Left lung (tissue), 4 donors: ENCODE measurements at regions not wholly inside any gene's neighbourhood (a gene's known extent, or its start where the extent isn't known, plus 50 kb on each side); places are given as distances from the start of the nearest gene placed in this dataset.

Source experiments
- ATAC-seq: fragments of 200-7000 bp; cut with Tn5 transposase; one replicate; pipeline ENCODE4 v1.9.1; 2020; ENCODE audit warnings: moderate library complexity
- DNase-seq, 4 donors: peaks; one replicate each; pipeline ENCODE4 v3.0.0-alpha.2; 2013 to 2020
- H3K27ac ChIP-seq, 2 donors: fragments of 200-600 bp; sonication (generic) in 1 of 2; one replicate each; pipeline versions ENCODE4 v1.5.0 to v1.8.0; 2020 to 2021
- H3K27me3 ChIP-seq, 2 donors: fragments of 200-600 bp; sonication (generic) in 1 of 2; one replicate each; pipeline versions ENCODE4 v1.5.0 to v1.8.0; 2020 to 2021
- H3K36me3 ChIP-seq, 2 donors: fragments of 200-600 bp; sonication (generic) in 1 of 2; one replicate each; pipeline versions ENCODE4 v1.5.0 to v1.8.0; 2020 to 2021
- H3K4me1 ChIP-seq, 2 donors: fragments of 200-600 bp; one replicate each; pipeline ENCODE4 v1.8.0; 2021
- H3K4me3 ChIP-seq, 2 donors: fragments of 200-600 bp; sonication (generic) in 1 of 2; one replicate each; pipeline versions ENCODE4 v1.5.0 to v1.8.0; 2020 to 2021; ENCODE audit warnings: mild to moderate bottlenecking in 1 of 2
- H3K9me3 ChIP-seq, 2 donors: fragments of 200-600 bp; sonication (generic) in 1 of 2; one replicate each; pipeline versions ENCODE4 v1.5.0 to v1.8.0; 2020 to 2021
- intact Hi-C, 2 donors: fragments of 100-400 bp; cut with DNase I; formaldehyde crosslinking; loops; one replicate each; pipeline versions ENCODE4 v1.11.2 to v1.14.2; 2022
- TF ChIP-seq, protein P1 (sequence below), 2 donors: fragments of 200-600 bp; sonication (generic) in 1 of 2; IDR thresholded peaks; one replicate each; pipeline versions ENCODE4 v1.5.0 to v1.8.0; 2021; ENCODE audit warnings: antibody characterized with exemption in 2 of 2
- donor health status: DM: no; HTN: yes; CAD: no.
- donor health status: DM: no; HTN: no; CAD: no.

DNA sequence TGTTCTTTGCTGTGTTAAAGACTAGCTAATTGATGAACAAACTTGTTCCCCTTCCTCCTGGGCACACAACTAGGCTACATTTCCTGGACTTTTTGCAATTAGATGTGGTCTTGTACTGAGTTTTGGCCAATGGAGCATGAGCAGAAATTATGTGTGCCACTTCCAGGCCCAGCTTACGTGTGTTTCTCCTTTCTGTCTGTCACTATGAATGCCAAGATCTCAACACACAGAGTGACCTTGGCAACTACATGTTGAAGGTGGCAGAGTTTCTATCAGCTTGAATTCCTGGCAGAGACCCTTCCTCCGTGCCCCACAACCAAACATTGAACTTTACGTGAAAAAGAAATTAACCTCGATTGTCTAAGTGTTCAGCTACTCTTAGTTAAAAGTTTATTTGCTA, 81.7 kb upstream of the PIAS1 start:
- TF ChIP-seq, protein P1, sequence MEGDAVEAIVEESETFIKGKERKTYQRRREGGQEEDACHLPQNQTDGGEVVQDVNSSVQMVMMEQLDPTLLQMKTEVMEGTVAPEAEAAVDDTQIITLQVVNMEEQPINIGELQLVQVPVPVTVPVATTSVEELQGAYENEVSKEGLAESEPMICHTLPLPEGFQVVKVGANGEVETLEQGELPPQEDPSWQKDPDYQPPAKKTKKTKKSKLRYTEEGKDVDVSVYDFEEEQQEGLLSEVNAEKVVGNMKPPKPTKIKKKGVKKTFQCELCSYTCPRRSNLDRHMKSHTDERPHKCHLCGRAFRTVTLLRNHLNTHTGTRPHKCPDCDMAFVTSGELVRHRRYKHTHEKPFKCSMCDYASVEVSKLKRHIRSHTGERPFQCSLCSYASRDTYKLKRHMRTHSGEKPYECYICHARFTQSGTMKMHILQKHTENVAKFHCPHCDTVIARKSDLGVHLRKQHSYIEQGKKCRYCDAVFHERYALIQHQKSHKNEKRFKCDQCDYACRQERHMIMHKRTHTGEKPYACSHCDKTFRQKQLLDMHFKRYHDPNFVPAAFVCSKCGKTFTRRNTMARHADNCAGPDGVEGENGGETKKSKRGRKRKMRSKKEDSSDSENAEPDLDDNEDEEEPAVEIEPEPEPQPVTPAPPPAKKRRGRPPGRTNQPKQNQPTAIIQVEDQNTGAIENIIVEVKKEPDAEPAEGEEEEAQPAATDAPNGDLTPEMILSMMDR (IDR thresholded peaks at IDR 0.05): no peak
- no peak overlapping the region for H3K27ac ChIP-seq
- intact Hi-C loops: no loop called here
- no peaks in the 10 kb centered on the region for H3K9me3 ChIP-seq
- DNase-seq: no peak
- no peak for ATAC-seq
- no peak overlapping the region for H3K4me3 ChIP-seq
- no peaks in the 10 kb centered on the region for H3K27me3 ChIP-seq
- H3K36me3 ChIP-seq: no peaks in the 10 kb centered on the region
- H3K4me1 ChIP-seq: peaks cover 0 to 9% of the 10 kb centered on the region in 2 donors

DNA sequence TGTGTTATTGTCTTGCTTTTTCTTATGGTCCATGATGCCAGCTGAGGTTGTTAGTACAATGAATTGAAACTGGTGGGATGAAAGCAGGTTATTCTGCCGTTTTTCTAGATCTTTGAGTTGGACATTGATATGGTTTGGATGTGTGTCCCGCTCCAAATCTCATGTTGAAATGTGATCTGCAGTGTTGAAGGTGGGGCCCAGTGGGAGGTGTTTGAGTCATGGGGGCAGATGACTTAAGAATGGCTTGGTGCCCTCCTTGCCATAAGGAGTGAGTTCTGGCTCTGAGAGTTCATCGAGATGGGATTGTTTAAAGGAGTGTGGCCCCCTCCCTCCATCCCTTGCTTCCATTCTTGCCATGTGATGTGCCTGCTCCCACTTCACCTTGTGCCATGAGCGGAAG, 80.3 kb upstream of the PIAS1 start:
- no peak overlapping the region for H3K4me3 ChIP-seq
- TF ChIP-seq, protein P1 (IDR thresholded peaks at IDR 0.05): no peak
- no peaks in the 10 kb centered on the region for H3K27me3 ChIP-seq
- no peaks in the 10 kb centered on the region for H3K9me3 ChIP-seq
- intact Hi-C loops: no loop called here
- no peaks in the 10 kb centered on the region for H3K36me3 ChIP-seq
- H3K4me1 ChIP-seq: no peaks in the 10 kb centered on the region
- ATAC-seq (no peak), DNase-seq (no peak)
- no peak overlapping the region for H3K27ac ChIP-seq

DNA sequence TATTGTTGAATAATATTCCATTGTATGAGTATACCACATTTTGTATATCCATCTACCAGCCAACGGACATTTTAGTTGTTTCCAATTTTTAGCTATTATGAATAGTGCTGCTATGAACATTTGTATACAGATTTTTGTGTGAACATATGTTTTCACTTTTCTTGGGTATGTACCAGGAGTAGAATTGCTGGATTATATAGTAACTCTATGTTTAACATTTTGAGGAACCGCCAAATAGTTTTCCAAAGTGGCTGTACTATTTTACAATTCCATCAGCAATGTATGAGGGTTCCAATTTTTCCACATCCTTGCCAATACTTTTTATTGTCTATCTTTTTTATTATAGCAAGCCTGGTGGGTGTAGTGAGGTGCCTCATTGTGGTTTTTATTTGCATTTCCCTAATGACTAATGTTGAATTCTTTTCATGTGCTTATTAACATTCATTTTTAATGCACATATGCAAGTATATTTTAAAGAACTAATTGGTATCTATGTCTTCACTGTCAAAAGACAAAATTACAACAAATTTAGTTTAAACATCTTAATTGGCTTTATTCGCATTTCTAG, 77.5 kb upstream of the PIAS1 start:
- no peak for ATAC-seq
- Histone ChIP-seq H3K36me3 (no peaks in the 10 kb centered on the region), H3K27ac (no peak overlapping the region), H3K9me3 (no peaks in the 10 kb centered on the region), H3K27me3 (no peaks in the 10 kb centered on the region), H3K4me1 (no peaks in the 10 kb centered on the region), H3K4me3 (no peak overlapping the region)
- DNase-seq: no peak
- intact Hi-C loops: no loop called here
- TF ChIP-seq, protein P1 (IDR thresholded peaks at IDR 0.05): no peak

DNA sequence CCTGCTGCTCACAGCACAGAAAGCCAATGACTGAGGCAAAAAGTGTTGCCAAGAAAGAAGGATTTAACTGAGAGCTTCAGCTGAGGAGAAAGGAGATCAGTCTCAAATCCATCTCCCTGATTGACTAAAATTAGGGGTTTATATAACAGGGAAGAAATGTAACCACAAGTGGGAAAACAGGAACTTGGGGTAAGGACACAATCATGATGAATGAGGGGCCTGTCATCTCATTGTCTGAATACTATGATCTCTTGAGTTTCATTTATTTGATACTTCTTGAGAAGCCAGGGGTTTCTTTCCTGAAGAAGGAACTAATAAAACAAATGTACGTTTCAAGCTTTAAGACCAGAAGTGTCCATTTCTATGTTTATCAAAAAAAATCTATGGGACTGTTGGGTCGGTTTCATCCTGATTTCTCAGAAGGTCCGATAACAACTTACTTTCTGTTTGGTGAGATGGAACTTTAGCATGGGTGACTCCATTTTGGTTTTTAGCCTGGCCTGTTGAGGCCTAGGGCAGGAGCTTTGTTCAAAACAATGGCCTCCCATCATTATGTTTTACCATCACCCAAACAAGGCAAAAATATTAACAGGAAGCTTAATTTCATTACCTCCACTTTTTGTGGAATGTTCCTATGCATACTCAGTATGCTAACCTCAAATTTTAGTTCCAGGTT, 76.6 kb upstream of the PIAS1 start:
- no peaks in the 10 kb centered on the region for H3K36me3 ChIP-seq
- H3K4me3 ChIP-seq: no peak overlapping the region
- no peaks in the 10 kb centered on the region for H3K9me3 ChIP-seq
- intact Hi-C loops: no loop called here
- TF ChIP-seq, protein P1 (IDR thresholded peaks at IDR 0.05): no peak
- no peak for ATAC-seq
- H3K27ac ChIP-seq: no peak overlapping the region
- H3K27me3 ChIP-seq: no peaks in the 10 kb centered on the region
- DNase-seq: no peak
- no peaks in the 10 kb centered on the region for H3K4me1 ChIP-seq

DNA sequence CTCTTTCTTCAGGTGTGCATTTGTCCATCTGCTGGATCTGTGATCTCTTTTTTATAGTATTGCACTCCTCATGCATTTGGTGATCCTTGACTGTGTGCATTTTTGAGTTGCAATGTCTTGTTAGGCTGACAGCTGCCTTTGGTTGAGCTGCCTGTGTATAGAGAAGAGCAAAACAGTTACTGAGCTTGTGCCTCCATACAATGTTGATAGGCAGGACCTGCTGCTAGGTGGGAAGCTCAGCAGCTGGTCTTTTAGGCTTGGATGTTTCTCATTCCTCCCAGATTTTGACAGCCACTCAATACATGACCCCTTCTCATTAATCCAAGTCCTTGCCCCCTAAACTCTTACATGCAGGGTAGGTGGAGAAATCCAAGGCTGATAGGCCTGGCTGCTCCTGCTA, 74.8 kb upstream of the PIAS1 start:
- Histone ChIP-seq H3K36me3 (no peaks in the 10 kb centered on the region), H3K4me3 (no peak overlapping the region), H3K27ac (no peak overlapping the region), H3K9me3 (no peaks in the 10 kb centered on the region), H3K27me3 (no peaks in the 10 kb centered on the region), H3K4me1 (no peaks in the 10 kb centered on the region)
- DNase-seq: no peak
- ATAC-seq: no peak
- intact Hi-C loops: no loop called here
- TF ChIP-seq, protein P1 (IDR thresholded peaks at IDR 0.05): no peak
